Upper lobe of left lung (tissue), 6 donors: ENCODE measurements at regions not wholly inside any gene's neighbourhood (a gene's known extent, or its start where the extent isn't known, plus 50 kb on each side); places are given as distances from the start of the nearest gene placed in this dataset.

Experiments
- ATAC-seq, 2 donors: fragments of 200-7000 bp; cut with Tn5 transposase; one replicate each; pipeline ENCODE4 v1.9.1; 2022; ENCODE audit warnings: mild to moderate bottlenecking in 2 of 2, moderate library complexity in 2 of 2; ENCODE audit not compliant: low FRiP score in 2 of 2
- DNase-seq, 2 donors: peaks; one replicate each; pipeline ENCODE4 v3.0.0-alpha.2; 2019 to 2020
- H3K27ac ChIP-seq, 4 donors: fragments of 200-600 bp; sonication (generic); one replicate each; pipeline ENCODE4 v1.5.1; 2016 to 2019
- H3K27me3 ChIP-seq, 4 donors: fragments of 200-600 bp; sonication (generic); one replicate each; pipeline ENCODE4 v1.5.1; 2017 to 2019
- H3K36me3 ChIP-seq, 4 donors: fragments of 200-600 bp; sonication (generic); one replicate each; pipeline ENCODE4 v1.5.1; 2016 to 2019
- H3K4me1 ChIP-seq, 4 donors: fragments of 200-600 bp; sonication (generic); one replicate each; pipeline ENCODE4 v1.5.1; 2018 to 2019
- H3K4me3 ChIP-seq, 4 donors: fragments of 200-600 bp; sonication (generic); one replicate each; pipeline ENCODE4 v1.5.1; 2017 to 2019; ENCODE audit warnings: mild to moderate bottlenecking in 2 of 4, moderate library complexity in 1 of 4
- H3K9me3 ChIP-seq, 4 donors: fragments of 200-600 bp; sonication (generic); one replicate each; pipeline ENCODE4 v1.5.1; 2018 to 2019
- EP300 ChIP-seq, 4 donors: sonication (generic); formaldehyde crosslinking; IDR thresholded peaks; one replicate each; pipeline ENCODE4 v1.5.1; 2017; ENCODE audit warnings: antibody characterized with exemption in 4 of 4, control low read depth in 2 of 4
- POLR2A ChIP-seq, 4 donors: fragments of 450-650 bp; IDR thresholded peaks; one replicate each; pipeline ENCODE4 v1.5.1; 2016 to 2017; ENCODE audit warnings: antibody characterized with exemption in 4 of 4, mild to moderate bottlenecking in 2 of 4
- POLR2AphosphoS5 ChIP-seq, 2 donors: sonication (generic); formaldehyde crosslinking; IDR thresholded peaks; one replicate each; pipeline ENCODE4 v1.5.1; 2017; ENCODE audit warnings: antibody characterized with exemption in 2 of 2
- WGBS, 2 donors: methylation state at CpG; one replicate each; pipeline ENCODE4 v1.1.5; 2017 to 2018; 5-methylcytosine and 5-hydroxymethylcytosine counted together
- TF ChIP-seq, protein P1 (sequence below), 6 experiments: fragments of 450-650 bp in 4 of 6; fragments of 200-600 bp in 2 of 6; sonication (generic) in 2 of 6; IDR thresholded peaks; one replicate each; pipeline ENCODE4 v1.5.1; 2016 to 2019; ENCODE audit warnings: antibody characterized with exemption in 6 of 6
- donor health status: DM: no; HTN: no; CAD: no; lungs with moderate emphysema.
- donor health status: DM: no; HTN: yes; CAD: no; lungs with severe emphysema.

DNA sequence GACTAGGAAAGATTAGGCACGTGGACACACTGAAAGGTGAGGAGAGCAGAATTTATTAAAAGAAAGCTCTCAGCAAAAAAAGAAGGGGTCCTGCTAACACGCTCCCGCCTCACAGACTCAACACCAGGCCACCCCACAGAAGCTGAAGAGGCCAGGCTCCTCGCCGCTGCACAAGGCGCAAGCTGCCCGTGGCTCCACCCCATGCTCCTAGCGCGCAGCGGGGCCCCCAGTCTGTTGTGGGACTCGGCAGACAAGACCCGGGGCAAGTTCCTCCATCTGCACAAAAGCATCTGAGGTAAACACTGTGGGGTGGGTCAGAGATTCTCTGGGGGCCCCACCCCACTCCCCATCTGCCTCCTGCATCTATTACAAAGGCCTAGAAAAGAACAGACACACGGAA is 1462.4 kb downstream of the EFNB2 start:
- TF ChIP-seq EP300 (IDR thresholded peaks at IDR 0.05) = no peak
- TF ChIP-seq POLR2AphosphoS5 (IDR thresholded peaks at IDR 0.05) = no peak
- no peak for TF ChIP-seq POLR2A (IDR thresholded peaks at IDR 0.05)
- TF ChIP-seq, protein P1, sequence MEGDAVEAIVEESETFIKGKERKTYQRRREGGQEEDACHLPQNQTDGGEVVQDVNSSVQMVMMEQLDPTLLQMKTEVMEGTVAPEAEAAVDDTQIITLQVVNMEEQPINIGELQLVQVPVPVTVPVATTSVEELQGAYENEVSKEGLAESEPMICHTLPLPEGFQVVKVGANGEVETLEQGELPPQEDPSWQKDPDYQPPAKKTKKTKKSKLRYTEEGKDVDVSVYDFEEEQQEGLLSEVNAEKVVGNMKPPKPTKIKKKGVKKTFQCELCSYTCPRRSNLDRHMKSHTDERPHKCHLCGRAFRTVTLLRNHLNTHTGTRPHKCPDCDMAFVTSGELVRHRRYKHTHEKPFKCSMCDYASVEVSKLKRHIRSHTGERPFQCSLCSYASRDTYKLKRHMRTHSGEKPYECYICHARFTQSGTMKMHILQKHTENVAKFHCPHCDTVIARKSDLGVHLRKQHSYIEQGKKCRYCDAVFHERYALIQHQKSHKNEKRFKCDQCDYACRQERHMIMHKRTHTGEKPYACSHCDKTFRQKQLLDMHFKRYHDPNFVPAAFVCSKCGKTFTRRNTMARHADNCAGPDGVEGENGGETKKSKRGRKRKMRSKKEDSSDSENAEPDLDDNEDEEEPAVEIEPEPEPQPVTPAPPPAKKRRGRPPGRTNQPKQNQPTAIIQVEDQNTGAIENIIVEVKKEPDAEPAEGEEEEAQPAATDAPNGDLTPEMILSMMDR (IDR thresholded peaks at IDR 0.05) = no peak
- ATAC-seq (no peak), DNase-seq (peak in 1 of 2 donors; percentile 67)
- WGBS, 2 donors = 93 to 96% methylated on average over 13 of the region's 13 CpGs
- Histone ChIP-seq H3K36me3 (no peaks in the 10 kb centered on the region), H3K9me3 (no peaks in the 10 kb centered on the region), H3K27me3 (no peaks in the 10 kb centered on the region), H3K27ac (no peak overlapping the region), H3K4me3 (no peak overlapping the region), H3K4me1 (no peaks in the 10 kb centered on the region)

DNA sequence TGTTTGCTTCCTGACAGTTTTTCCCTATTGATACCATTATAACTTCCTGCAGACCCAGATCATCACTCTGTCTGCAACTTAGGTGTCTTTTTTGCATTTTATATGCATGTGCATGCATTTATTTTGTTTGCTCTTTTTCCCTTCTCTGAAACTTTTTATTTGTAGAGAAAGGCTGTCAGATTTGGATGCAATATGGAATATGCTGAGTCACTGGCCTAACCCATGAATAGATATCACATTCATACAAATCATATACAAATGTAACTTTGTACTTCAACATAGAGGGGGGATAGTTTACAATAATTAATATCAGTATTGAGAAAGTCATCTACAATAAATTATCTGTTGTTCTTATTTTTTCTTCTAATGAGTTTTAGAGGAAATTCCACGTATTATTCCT is 1465.0 kb downstream of the EFNB2 start:
- no peak for TF ChIP-seq EP300 (IDR thresholded peaks at IDR 0.05)
- Histone ChIP-seq H3K4me3 (no peak overlapping the region), H3K27me3 (no peaks in the 10 kb centered on the region), H3K4me1 (no peaks in the 10 kb centered on the region), H3K27ac (no peak overlapping the region), H3K9me3 (no peaks in the 10 kb centered on the region), H3K36me3 (no peaks in the 10 kb centered on the region)
- 78 to 97% methylated on average over 1 of the region's 1 CpG for whole genome bisulfite sequencing, 2 donors
- DNase-seq (no peak), ATAC-seq (no peak)

DNA sequence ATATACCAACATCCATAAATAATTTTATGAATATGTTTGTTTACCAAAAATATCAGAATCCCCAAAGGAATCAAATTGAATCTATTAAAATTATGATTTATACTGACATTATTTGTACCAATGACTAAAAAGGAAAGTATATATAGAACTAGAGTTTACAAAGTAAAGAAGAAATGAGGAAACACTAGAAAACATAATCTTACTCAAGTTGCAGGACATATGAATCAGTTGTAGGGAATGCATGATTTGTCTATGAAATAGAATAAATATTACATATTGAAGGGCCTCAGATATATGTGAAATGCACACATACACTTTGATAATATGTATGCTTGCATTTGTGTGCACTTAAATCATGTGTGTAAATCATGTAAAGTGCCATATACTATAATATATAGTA is 1466.4 kb downstream of the EFNB2 start:
- no peaks in the 10 kb centered on the region for H3K4me1 ChIP-seq
- ATAC-seq (no peak), DNase-seq (no peak)
- H3K36me3 ChIP-seq = no peaks in the 10 kb centered on the region
- H3K4me3 ChIP-seq = no peak overlapping the region
- no peaks in the 10 kb centered on the region for H3K27me3 ChIP-seq
- H3K9me3 ChIP-seq = no peaks in the 10 kb centered on the region
- TF ChIP-seq POLR2AphosphoS5 (IDR thresholded peaks at IDR 0.05) (no peak), EP300 (IDR thresholded peaks at IDR 0.05) (no peak), POLR2A (IDR thresholded peaks at IDR 0.05) (no peak)
- TF ChIP-seq, protein P1 (IDR thresholded peaks at IDR 0.05) = no peak
- H3K27ac ChIP-seq = no peak overlapping the region

DNA sequence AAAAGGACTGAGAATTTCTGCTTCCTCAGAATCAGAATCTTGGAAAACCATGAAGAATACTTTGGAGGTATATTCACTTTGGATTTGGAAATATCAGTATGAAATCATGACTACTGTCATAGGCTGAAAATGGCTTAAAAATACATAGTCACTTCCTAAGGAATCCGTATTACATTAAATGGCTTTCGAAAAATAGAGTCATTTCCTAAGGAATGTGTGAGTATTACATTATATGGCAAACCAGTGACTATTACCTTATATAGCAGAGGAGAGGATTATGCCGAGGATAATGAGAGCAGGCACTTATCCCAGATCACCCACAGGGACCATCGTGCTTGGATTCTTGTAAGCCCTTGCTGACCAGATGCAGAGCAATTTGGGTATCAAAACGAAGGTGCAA is 1471.8 kb downstream of the EFNB2 start:
- Histone ChIP-seq H3K9me3 (no peaks in the 10 kb centered on the region), H3K4me3 (no peak overlapping the region), H3K36me3 (no peaks in the 10 kb centered on the region), H3K4me1 (no peaks in the 10 kb centered on the region), H3K27ac (no peak overlapping the region), H3K27me3 (no peaks in the 10 kb centered on the region)
- 89 to 90% methylated on average over 5 of the region's 5 CpGs for WGBS, 2 donors
- no peak for ATAC-seq
- no peak for DNase-seq
- TF ChIP-seq EP300 (IDR thresholded peaks at IDR 0.05) (no peak), POLR2AphosphoS5 (IDR thresholded peaks at IDR 0.05) (no peak), POLR2A (IDR thresholded peaks at IDR 0.05) (no peak)
- TF ChIP-seq, protein P1 (IDR thresholded peaks at IDR 0.05) = no peak

DNA sequence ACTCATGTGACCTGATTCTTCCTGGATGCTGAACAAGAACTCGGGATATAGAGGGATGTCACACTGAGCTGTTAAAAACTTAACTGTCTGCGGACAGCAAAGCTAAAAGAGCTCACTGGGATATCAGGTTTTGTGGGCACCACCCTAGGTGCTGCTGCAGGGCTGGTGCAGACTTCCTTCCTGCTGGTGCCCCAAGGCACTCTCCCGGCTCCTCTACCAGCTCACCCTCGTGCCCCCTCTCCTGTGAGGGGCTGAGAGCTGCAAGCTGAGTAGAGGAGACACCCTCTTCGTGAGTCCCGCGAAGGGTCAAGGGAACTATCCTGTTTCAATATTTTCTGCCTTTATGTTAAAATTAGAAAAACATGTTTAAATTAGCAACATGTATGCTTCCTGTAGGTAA is 1475.7 kb downstream of the EFNB2 start:
- ATAC-seq = no peak
- no peak overlapping the region for H3K27ac ChIP-seq

More for the DNA sequence above, 1475.7 kb downstream of the EFNB2 start:
- TF ChIP-seq POLR2A (IDR thresholded peaks at IDR 0.05) = no peak
- TF ChIP-seq POLR2AphosphoS5 (IDR thresholded peaks at IDR 0.05) = no peak
- TF ChIP-seq EP300 (IDR thresholded peaks at IDR 0.05) = no peak
- TF ChIP-seq, protein P1 (IDR thresholded peaks at IDR 0.05) = no peak
- no peaks in the 10 kb centered on the region for H3K4me1 ChIP-seq
- no peaks in the 10 kb centered on the region for H3K27me3 ChIP-seq
- DNase-seq = no peak
- H3K9me3 ChIP-seq = no peaks in the 10 kb centered on the region
- H3K36me3 ChIP-seq = no peaks in the 10 kb centered on the region
- no peak overlapping the region for H3K4me3 ChIP-seq
- WGBS, 2 donors = 88 to 96% methylated on average over 7 of the region's 7 CpGs
